KMS-11 (cell line): ENCODE measurements at regions not wholly inside any gene's neighbourhood (a gene's known extent, or its start where the extent isn't known, plus 50 kb on each side); places are given as distances from the start of the nearest gene placed in this dataset.
"Not testable (repeated sequence)": the region's sequence is repeated elsewhere in the genome, so short reads cannot be mapped to it uniquely, and the experiment has no call there.

Experiments
- H2AFZ ChIP-seq: fragments of 200-600 bp; sonication (generic); 2 replicates; pipeline ENCODE4 v1.6.1; 2016; ENCODE audit warnings: antibody characterized with exemption, mixed run types, low read depth
- H3K27ac ChIP-seq: fragments of 200-600 bp; sonication (generic); 2 replicates; pipeline ENCODE4 v1.6.1; 2016; ENCODE audit warnings: mild to moderate bottlenecking, mixed run types
- H3K27me3 ChIP-seq: fragments of 200-600 bp; sonication (generic); 2 replicates; pipeline ENCODE4 v1.6.1; 2017; ENCODE audit warnings: mild to moderate bottlenecking, low read depth, mixed run types, moderate library complexity; ENCODE audit not compliant: insufficient read depth
- H3K36me3 ChIP-seq: fragments of 200-600 bp; sonication (generic); 2 replicates; pipeline ENCODE4 v1.6.1; 2017; ENCODE audit warnings: mild to moderate bottlenecking, mixed run types; ENCODE audit not compliant: insufficient read depth
- H3K4me1 ChIP-seq: fragments of 200-600 bp; sonication (generic); 2 replicates; pipeline ENCODE4 v1.6.1; 2016; ENCODE audit warnings: mild to moderate bottlenecking, low read depth, mixed run types; ENCODE audit not compliant: poor library complexity, severe bottlenecking
- H3K4me2 ChIP-seq: fragments of 200-600 bp; sonication (generic); 2 replicates; pipeline ENCODE4 v1.7.0; 2016; ENCODE audit warnings: mild to moderate bottlenecking, mixed run types
- H3K4me3 ChIP-seq: fragments of 200-600 bp; sonication (generic); IDR thresholded peaks from 2 replicates; pipeline ENCODE4 v1.6.1; 2017; ENCODE audit warnings: low read depth, low read length, mixed read lengths; ENCODE audit not compliant: insufficient read depth
- H3K79me2 ChIP-seq: fragments of 200-600 bp; sonication (generic); 2 replicates; pipeline ENCODE4 v1.6.1; 2016; ENCODE audit warnings: low read depth, mixed run types; ENCODE audit not compliant: insufficient read depth
- H3K9ac ChIP-seq: fragments of 200-600 bp; sonication (generic); 2 replicates; pipeline ENCODE4 v1.6.1; 2016; ENCODE audit warnings: mild to moderate bottlenecking, mixed run types
- H4K20me1 ChIP-seq: fragments of 200-600 bp; sonication (generic); 2 replicates; pipeline ENCODE4 v1.6.1; 2016; ENCODE audit warnings: mild to moderate bottlenecking, mixed run types; ENCODE audit not compliant: insufficient read depth
- TF ChIP-seq, protein P1 (sequence below): fragments of 200-600 bp; sonication (generic); conservative IDR thresholded peaks from 2 replicates; pipeline ENCODE4 v1.6.1; 2017; ENCODE audit warnings: low read depth, mild to moderate bottlenecking, antibody characterized with exemption, low read length, moderate library complexity, mixed read lengths

DNA sequence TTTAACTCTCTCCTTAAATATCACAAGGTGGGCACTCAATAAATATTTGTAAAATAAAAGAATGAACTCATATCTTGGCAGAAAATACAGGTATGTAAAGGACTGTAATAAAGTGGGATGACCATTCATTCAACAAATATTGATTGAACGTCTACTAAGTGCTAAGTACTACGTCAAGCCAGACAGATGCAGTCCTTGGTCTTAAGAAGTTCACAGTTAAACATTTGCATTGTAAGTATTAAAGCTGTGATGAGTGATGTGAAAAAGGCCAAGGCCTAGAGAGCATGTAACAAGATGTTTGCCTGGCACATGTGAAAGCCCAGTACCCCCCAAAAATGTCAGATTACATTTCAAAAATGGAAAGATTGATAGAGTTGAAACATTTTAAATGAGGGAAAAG lies 130.1 kb upstream of the TMEM170B start:
- Histone ChIP-seq H3K4me1 (no peaks in the 10 kb centered on the region), H3K79me2 (no peaks in the 10 kb centered on the region), H3K27me3 (no peaks in the 10 kb centered on the region), H3K27ac (no peak overlapping the region), H3K4me2 (no peak overlapping the region), H3K36me3 (no peaks in the 10 kb centered on the region), H3K9ac (no peak overlapping the region), H2AFZ (no peak overlapping the region), H4K20me1 (no peaks in the 10 kb centered on the region), H3K4me3 (no peak overlapping the region)
- TF ChIP-seq, protein P1, sequence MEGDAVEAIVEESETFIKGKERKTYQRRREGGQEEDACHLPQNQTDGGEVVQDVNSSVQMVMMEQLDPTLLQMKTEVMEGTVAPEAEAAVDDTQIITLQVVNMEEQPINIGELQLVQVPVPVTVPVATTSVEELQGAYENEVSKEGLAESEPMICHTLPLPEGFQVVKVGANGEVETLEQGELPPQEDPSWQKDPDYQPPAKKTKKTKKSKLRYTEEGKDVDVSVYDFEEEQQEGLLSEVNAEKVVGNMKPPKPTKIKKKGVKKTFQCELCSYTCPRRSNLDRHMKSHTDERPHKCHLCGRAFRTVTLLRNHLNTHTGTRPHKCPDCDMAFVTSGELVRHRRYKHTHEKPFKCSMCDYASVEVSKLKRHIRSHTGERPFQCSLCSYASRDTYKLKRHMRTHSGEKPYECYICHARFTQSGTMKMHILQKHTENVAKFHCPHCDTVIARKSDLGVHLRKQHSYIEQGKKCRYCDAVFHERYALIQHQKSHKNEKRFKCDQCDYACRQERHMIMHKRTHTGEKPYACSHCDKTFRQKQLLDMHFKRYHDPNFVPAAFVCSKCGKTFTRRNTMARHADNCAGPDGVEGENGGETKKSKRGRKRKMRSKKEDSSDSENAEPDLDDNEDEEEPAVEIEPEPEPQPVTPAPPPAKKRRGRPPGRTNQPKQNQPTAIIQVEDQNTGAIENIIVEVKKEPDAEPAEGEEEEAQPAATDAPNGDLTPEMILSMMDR = no peak

DNA sequence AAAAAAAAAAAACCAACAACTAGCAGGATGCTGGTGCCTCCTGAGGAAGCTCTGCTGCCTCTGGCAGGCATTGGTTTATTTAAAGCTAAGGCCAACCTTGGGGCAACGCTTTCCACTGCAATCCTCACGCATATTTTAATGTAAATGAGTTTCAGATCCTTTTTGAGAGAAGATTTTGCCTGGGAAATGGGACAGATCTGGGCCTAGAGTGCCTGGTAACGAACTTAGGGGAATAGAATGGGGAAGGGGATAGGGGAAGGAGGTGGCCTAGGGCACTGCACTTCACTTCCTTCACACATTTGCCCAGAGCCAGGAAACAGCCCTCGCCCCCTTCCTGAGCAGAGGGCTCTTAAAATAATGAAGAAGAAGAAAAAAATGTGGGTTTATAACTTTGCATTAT lies 132.7 kb upstream of the TMEM170B start:
- no peak overlapping the region for H3K4me2 ChIP-seq
- H2AFZ ChIP-seq = no peak overlapping the region
- no peaks in the 10 kb centered on the region for H3K79me2 ChIP-seq
- no peak overlapping the region for H3K4me3 ChIP-seq
- no peak overlapping the region for H3K9ac ChIP-seq
- H4K20me1 ChIP-seq = no peaks in the 10 kb centered on the region
- TF ChIP-seq, protein P1 = no peak
- no peaks in the 10 kb centered on the region for H3K4me1 ChIP-seq
- H3K27me3 ChIP-seq = no peaks in the 10 kb centered on the region
- H3K36me3 ChIP-seq = no peaks in the 10 kb centered on the region
- no peak overlapping the region for H3K27ac ChIP-seq

DNA sequence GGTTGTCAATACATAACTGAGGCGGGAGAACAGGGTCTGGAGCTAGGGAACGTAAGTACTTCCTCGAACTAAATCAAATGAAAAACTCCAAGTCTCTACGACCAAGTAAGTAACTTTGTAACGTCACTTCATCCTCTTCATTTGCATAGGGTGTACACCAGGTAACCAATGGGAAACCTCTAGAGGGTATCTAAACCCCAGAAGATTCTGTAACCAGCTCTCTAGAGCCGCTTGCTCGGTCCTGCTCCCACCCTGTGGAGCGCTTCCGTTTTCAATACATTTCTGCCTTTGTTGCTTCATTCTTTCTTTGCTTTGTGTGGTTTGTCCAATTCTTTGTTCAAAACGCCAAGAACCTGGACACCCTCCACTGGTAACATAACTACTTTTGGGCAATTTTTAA lies 133.5 kb upstream of the TMEM170B start:
- no peaks in the 10 kb centered on the region for H3K79me2 ChIP-seq
- no peak overlapping the region for H3K4me3 ChIP-seq
- no peaks in the 10 kb centered on the region for H4K20me1 ChIP-seq
- no peaks in the 10 kb centered on the region for H3K4me1 ChIP-seq
- no peaks in the 10 kb centered on the region for H3K27me3 ChIP-seq
- no peak overlapping the region for H2AFZ ChIP-seq
- no peak overlapping the region for H3K27ac ChIP-seq
- H3K9ac ChIP-seq = no peak overlapping the region
- no peaks in the 10 kb centered on the region for H3K36me3 ChIP-seq
- TF ChIP-seq, protein P1 = no peak
- no peak overlapping the region for H3K4me2 ChIP-seq

DNA sequence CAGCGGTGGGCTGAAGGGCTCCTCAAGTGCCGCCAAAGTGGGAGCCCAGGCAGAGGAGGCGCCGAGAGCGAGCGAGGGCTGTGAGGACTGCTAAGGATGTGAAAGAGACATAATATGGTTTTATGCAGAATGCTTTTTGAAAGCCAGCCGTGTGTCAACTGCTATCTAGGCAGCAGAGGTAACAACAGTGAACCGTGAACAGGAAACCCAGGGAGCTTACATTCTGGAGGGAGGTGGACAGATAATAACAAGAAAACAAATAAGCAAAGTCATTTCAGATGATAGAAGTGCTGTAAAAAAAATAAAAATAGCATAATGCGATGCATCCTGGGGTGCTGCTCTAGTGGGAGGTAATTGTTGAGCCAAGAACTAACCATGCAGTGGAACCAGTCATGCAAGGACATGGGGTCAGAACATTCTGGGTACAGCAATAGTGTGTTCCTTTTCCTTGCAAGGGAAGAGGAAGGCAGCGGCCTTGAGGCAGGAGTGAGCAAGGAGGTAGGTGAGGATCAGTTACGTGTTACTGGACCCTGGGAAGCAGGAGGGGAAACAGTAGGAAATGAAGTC lies 134.4 kb upstream of the TMEM170B start:
- H3K27ac ChIP-seq = no peak overlapping the region
- no peaks in the 10 kb centered on the region for H3K36me3 ChIP-seq
- no peaks in the 10 kb centered on the region for H4K20me1 ChIP-seq
- H3K79me2 ChIP-seq = no peaks in the 10 kb centered on the region
- H3K27me3 ChIP-seq = no peaks in the 10 kb centered on the region
- TF ChIP-seq, protein P1 = no peak
- no peak overlapping the region for H2AFZ ChIP-seq
- H3K4me3 ChIP-seq = no peak overlapping the region
- no peaks in the 10 kb centered on the region for H3K4me1 ChIP-seq
- H3K9ac ChIP-seq = no peak overlapping the region
- no peak overlapping the region for H3K4me2 ChIP-seq

DNA sequence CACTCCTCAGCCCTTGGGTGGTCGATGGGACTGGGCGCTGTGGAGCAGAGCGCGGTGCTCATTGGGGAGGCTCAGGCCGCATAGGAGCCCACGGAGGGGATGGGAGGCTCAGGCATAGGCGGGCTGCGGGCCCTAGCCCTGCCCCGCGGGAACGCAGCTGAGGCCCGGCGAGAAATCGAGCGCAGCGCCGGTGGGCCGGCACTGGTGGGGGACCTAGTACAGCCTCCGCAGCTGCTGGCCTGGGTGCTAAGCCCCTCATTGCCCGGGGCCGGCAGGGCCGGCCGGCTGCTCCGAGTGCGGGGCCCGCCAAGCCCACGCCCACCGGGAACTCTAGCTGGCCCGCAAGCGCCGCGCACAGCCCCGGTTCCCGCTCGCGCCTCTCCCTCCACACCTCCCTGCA lies 135.0 kb upstream of the TMEM170B start:
- not testable (repeated sequence) for H4K20me1 ChIP-seq

DNA sequence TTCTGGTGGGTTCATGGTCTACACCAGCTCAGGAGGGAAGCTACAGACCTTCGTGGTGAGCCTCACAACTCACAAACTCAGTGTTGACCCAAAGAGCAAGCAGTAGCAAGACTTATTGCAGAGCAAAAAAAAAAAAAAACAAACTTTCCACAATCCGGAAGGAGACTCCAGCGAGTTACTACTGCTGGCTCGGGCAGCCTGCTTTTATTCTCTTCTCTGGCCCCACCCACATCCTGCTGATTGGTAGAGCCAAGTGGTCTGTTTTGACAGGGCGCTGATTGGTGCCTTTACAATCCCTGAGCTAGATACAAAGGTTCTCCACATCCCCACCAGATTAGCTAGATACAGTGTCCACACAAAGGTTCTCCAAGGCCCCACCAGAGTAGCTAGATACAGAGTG lies 135.6 kb upstream of the TMEM170B start:
- H3K36me3 ChIP-seq, H2AFZ ChIP-seq, H3K27ac ChIP-seq, H3K9ac ChIP-seq, H3K4me2 ChIP-seq, H3K27me3 ChIP-seq, H4K20me1 ChIP-seq, H3K4me3 ChIP-seq, H3K79me2 ChIP-seq, H3K4me1 ChIP-seq: not testable (repeated sequence)

More for the DNA sequence above, 135.0 kb upstream of the TMEM170B start:
- H3K79me2 ChIP-seq, H3K9ac ChIP-seq, H2AFZ ChIP-seq, H3K4me2 ChIP-seq, H3K4me1 ChIP-seq, H3K36me3 ChIP-seq, H3K27me3 ChIP-seq, H3K4me3 ChIP-seq, H3K27ac ChIP-seq: not testable (repeated sequence)
